ENCODE measurements at regions not wholly inside any gene's neighbourhood (a gene's known extent, or its start where the extent isn't known, plus 50 kb on each side); places are given as distances from the start of the nearest gene placed in this dataset.
"Not testable (repeated sequence)": the region's sequence is repeated elsewhere in the genome, so short reads cannot be mapped to it uniquely, and the experiment has no call there.

DNA sequence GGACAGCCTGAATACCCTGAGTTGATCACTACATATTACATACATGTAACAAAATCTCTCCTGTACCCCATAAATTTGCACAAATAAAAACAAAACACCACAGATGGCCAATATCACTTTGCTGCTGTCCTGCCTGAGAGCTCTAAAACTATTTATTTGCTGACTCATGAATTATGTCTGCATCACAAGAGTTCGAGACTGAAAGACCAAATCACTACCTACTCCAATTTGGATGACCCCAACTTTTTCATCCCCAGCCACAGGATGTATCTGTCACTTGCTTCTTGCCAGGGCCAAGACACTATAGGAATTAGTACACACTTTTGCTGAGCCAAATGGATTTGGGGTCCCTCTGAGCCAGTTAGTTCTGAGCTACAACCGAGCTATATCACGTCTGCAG, 409.7 kb upstream of the NFE2L3 start:
- no peak overlapping the region for H3K4me2 ChIP-seq (ENCODE audit: low read depth, low read length, poor library complexity, severe bottlenecking)
- no peak overlapping the region for H3K4me3 ChIP-seq (ENCODE audit: low read length)
- H3K9me3 ChIP-seq (ENCODE audit: low read length) = no peaks in the 10 kb centered on the region
- no peaks in the 10 kb centered on the region for H3K4me1 ChIP-seq (ENCODE audit: low read length)
- H3K27me3 ChIP-seq (ENCODE audit: low read length) = no peaks in the 10 kb centered on the region
- H3K79me2 ChIP-seq (ENCODE audit: low read length) = no peaks in the 10 kb centered on the region
- H2AFZ ChIP-seq (ENCODE audit: low read length) = no peak overlapping the region
- no peaks in the 10 kb centered on the region for H3K9me2 ChIP-seq (replicated peaks; ENCODE audit: insufficient read depth, low read length)
- H3K9ac ChIP-seq (ENCODE audit: low read length) = no peak overlapping the region
- no peaks in the 10 kb centered on the region for H4K20me1 ChIP-seq (ENCODE audit: insufficient read depth, low read depth, low read length)
- no peaks in the 10 kb centered on the region for H3K36me3 ChIP-seq (ENCODE audit: insufficient read depth, low read length)
- DNase-seq = no peak
- H3K27ac ChIP-seq (ENCODE audit: low read length) = no peak overlapping the region

DNA sequence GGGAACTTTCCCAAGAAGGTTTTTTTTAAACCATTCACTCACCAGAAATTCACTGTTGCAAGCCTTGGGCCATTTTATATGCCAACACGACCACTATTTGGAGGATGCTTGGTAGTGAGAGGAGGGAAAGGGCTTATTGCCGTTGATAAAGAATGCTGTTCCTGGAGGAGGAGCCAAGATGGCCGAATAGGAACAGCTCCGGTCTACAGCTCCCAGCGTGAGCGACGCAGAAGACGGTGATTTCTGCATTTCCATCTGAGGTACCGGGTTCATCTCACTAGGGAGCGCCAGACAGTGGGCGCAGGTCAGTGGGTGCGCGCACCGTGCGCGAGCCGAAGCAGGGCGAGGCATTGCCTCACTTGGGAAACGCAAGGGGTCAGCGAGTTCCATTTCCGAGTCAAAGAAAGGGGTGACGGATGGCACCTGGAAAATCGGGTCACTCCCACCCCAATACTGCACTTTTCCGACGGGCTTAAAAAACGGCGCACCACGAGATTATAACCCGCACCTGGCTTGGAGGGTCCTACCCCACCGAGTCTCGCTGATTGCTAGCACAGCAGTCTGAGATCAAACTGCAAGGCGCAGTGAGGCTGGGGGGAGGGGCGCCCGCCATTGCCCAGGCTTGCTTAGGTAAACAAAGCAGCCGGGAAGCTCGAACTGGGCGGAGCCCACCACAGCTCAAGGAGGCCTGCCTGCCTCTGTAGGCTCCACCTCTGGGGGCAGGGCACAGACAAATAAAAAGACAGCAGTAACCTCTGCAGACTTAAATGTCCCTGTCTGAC, 408.1 kb upstream of the NFE2L3 start:
- not testable (repeated sequence) for DNase-seq; H3K9ac ChIP-seq (ENCODE audit: low read length); H3K36me3 ChIP-seq (ENCODE audit: insufficient read depth, low read length); H2AFZ ChIP-seq (ENCODE audit: low read length); H3K9me2 ChIP-seq (replicated peaks; ENCODE audit: insufficient read depth, low read length); H3K27ac ChIP-seq (ENCODE audit: low read length); H3K4me1 ChIP-seq (ENCODE audit: low read length); H4K20me1 ChIP-seq (ENCODE audit: insufficient read depth, low read depth, low read length); H3K4me3 ChIP-seq (ENCODE audit: low read length); H3K4me2 ChIP-seq (ENCODE audit: low read depth, low read length, poor library complexity, severe bottlenecking); H3K27me3 ChIP-seq (ENCODE audit: low read length); H3K79me2 ChIP-seq (ENCODE audit: low read length); H3K9me3 ChIP-seq (ENCODE audit: low read length)

DNA sequence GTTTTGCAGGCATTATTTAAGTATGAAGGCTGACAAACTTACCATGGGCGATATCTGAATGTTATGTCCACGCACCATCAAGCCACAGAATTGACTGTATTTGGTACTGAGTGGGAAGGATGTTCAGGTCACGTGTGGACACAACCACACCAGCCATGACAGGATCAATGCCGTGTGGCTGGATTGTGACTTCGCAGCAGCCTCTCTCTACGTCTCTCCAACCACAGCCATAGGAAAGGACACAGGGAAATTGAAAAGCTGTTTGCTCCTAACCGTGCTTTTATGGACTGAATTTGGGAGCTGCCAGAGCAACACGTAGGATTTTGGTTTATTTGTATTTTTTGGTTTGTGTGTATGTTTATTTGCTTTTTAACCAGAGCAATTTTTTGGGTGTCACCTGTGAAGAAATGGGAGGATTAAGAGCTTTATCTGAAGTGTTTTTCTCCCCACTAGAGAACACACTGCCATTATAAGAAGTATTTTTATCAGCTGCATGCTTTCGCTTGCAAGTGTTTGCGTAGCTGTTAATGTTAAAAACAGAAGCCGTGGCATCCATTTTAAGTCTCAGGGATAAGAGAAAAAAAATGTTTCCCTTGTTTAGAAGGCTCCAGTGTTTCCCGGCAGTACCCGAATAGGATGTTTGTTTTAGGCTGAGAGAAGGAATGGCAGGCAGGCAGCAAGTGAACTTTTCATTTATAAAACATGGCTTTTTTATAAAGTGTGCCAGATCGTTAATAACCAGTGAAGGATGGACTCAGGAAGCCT, 401.1 kb upstream of the NFE2L3 start:
- H4K20me1 ChIP-seq (ENCODE audit: insufficient read depth, low read depth, low read length) = no peaks in the 10 kb centered on the region
- H3K9ac ChIP-seq (ENCODE audit: low read length) = no peak overlapping the region
- H3K27ac ChIP-seq (ENCODE audit: low read length) = no peak overlapping the region
- H3K9me2 ChIP-seq (replicated peaks; ENCODE audit: insufficient read depth, low read length) = no peaks in the 10 kb centered on the region
- H3K4me3 ChIP-seq (ENCODE audit: low read length) = no peak overlapping the region
- no peaks in the 10 kb centered on the region for H3K27me3 ChIP-seq (ENCODE audit: low read length)
- no peak for DNase-seq
- H3K79me2 ChIP-seq (ENCODE audit: low read length) = no peaks in the 10 kb centered on the region
- H3K9me3 ChIP-seq (ENCODE audit: low read length) = no peaks in the 10 kb centered on the region
- no peaks in the 10 kb centered on the region for H3K4me1 ChIP-seq (ENCODE audit: low read length)
- no peaks in the 10 kb centered on the region for H3K36me3 ChIP-seq (ENCODE audit: insufficient read depth, low read length)
- H2AFZ ChIP-seq (ENCODE audit: low read length) = no peak overlapping the region
- no peak overlapping the region for H3K4me2 ChIP-seq (ENCODE audit: low read depth, low read length, poor library complexity, severe bottlenecking)

GRCh38 chr7:25752154-25752553, 399.8 kb upstream of the NFE2L3 start:
- H2AFZ ChIP-seq (ENCODE audit: low read length) = no peak overlapping the region
- H3K9me3 ChIP-seq (ENCODE audit: low read length) = no peaks in the 10 kb centered on the region
- H3K79me2 ChIP-seq (ENCODE audit: low read length) = no peaks in the 10 kb centered on the region
- H3K9ac ChIP-seq (ENCODE audit: low read length) = no peak overlapping the region
- no peak overlapping the region for H3K4me2 ChIP-seq (ENCODE audit: low read depth, low read length, poor library complexity, severe bottlenecking)
- no peaks in the 10 kb centered on the region for H3K4me1 ChIP-seq (ENCODE audit: low read length)
- H3K27me3 ChIP-seq (ENCODE audit: low read length) = no peaks in the 10 kb centered on the region
- no peaks in the 10 kb centered on the region for H3K36me3 ChIP-seq (ENCODE audit: insufficient read depth, low read length)
- no peak overlapping the region for H3K27ac ChIP-seq (ENCODE audit: low read length)
- no peaks in the 10 kb centered on the region for H3K9me2 ChIP-seq (replicated peaks; ENCODE audit: insufficient read depth, low read length)
- H3K4me3 ChIP-seq (ENCODE audit: low read length) = no peak overlapping the region
- no peak for DNase-seq
- no peaks in the 10 kb centered on the region for H4K20me1 ChIP-seq (ENCODE audit: insufficient read depth, low read depth, low read length)

DNA sequence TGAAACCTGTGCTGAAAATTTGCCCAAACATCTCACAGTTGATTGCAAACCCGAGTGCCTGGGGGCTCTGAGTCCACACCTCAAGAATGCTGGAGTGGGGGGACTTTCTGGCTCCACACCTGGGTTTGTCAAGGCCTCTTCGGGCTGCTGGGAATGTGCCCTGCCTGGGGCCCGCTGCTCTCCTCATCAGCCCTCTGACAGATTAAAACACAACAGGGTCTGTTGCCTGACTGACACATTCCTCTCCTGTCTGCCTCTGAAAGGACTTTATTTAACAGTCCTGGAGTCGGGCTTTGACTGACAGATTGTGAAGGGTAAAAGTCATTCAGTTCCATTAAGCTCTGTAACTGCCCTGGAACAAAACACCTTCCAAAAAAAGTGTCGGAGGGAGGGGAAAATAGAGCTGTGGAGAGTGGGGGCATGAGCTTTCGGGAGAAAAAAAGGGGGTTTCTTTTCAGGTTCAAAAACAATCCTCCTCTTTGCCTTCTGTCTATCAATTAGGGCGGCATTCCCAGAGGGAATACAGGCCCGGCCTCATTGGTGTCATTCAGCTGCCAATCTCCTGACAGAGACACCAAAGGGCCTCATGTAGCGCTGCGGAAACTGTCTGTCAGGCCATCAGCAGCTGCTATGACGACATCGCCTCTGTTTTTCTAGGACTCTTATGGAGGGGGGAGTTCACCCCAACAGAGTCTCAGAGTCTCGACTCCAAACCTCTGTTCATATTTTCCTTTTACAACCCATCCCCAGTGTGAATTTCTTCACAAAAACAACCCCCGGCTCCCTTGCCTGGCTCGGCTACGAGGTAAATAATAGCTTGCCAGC, 398.8 kb upstream of the NFE2L3 start:
- no peaks in the 10 kb centered on the region for H4K20me1 ChIP-seq (ENCODE audit: insufficient read depth, low read depth, low read length)
- H3K4me1 ChIP-seq (ENCODE audit: low read length) = no peaks in the 10 kb centered on the region

DNA sequence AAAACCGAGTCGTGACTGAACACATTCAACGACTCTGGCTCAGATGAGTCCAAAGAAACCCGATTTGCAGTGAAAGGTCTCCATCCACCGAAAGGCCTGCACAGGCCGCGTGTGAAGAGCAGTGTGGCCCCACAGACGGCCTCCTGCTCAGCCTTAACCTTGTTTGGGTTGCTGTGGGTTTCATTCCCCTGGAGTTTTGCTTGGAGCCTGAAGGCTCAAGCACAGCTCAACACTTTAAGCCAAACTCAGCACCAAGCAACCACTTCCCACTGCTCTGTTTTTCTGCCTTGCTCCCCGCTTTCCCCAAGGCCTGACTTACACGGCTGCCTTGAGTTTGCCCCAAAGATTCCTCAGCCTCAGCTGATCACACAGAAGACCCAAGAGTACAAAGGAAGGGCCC, 398.2 kb upstream of the NFE2L3 start:
- Histone ChIP-seq H3K4me1 (ENCODE audit: low read length) (no peaks in the 10 kb centered on the region), H3K79me2 (ENCODE audit: low read length) (no peaks in the 10 kb centered on the region), H3K4me3 (ENCODE audit: low read length) (no peak overlapping the region), H3K27me3 (ENCODE audit: low read length) (no peaks in the 10 kb centered on the region), H3K4me2 (ENCODE audit: low read depth, low read length, poor library complexity, severe bottlenecking) (no peak overlapping the region), H3K9me2 (replicated peaks; ENCODE audit: insufficient read depth, low read length) (no peaks in the 10 kb centered on the region), H3K27ac (ENCODE audit: low read length) (no peak overlapping the region), H2AFZ (ENCODE audit: low read length) (no peak overlapping the region), H4K20me1 (ENCODE audit: insufficient read depth, low read depth, low read length) (no peaks in the 10 kb centered on the region), H3K36me3 (ENCODE audit: insufficient read depth, low read length) (no peaks in the 10 kb centered on the region), H3K9ac (ENCODE audit: low read length) (no peak overlapping the region), H3K9me3 (ENCODE audit: low read length) (no peaks in the 10 kb centered on the region)
- DNase-seq = no peak

More for the DNA sequence above, 398.8 kb upstream of the NFE2L3 start:
- Histone ChIP-seq H3K27ac (ENCODE audit: low read length) (no peak overlapping the region), H3K27me3 (ENCODE audit: low read length) (no peaks in the 10 kb centered on the region), H3K4me2 (ENCODE audit: low read depth, low read length, poor library complexity, severe bottlenecking) (no peak overlapping the region), H3K9me3 (ENCODE audit: low read length) (no peaks in the 10 kb centered on the region), H2AFZ (ENCODE audit: low read length) (no peak overlapping the region), H3K4me3 (ENCODE audit: low read length) (no peak overlapping the region), H3K79me2 (ENCODE audit: low read length) (no peaks in the 10 kb centered on the region), H3K36me3 (ENCODE audit: insufficient read depth, low read length) (no peaks in the 10 kb centered on the region), H3K9me2 (replicated peaks; ENCODE audit: insufficient read depth, low read length) (no peaks in the 10 kb centered on the region), H3K9ac (ENCODE audit: low read length) (no peak overlapping the region)
- no peak for DNase-seq

GRCh38 chr7:25754333-25754732, 397.7 kb upstream of the NFE2L3 start:
- no peaks in the 10 kb centered on the region for H3K4me1 ChIP-seq (ENCODE audit: low read length)
- H3K9ac ChIP-seq (ENCODE audit: low read length) = no peak overlapping the region
- H3K9me3 ChIP-seq (ENCODE audit: low read length) = no peaks in the 10 kb centered on the region
- no peaks in the 10 kb centered on the region for H3K27me3 ChIP-seq (ENCODE audit: low read length)
- H2AFZ ChIP-seq (ENCODE audit: low read length) = no peak overlapping the region
- H3K4me2 ChIP-seq (ENCODE audit: low read depth, low read length, poor library complexity, severe bottlenecking) = no peak overlapping the region
- H3K36me3 ChIP-seq (ENCODE audit: insufficient read depth, low read length) = no peaks in the 10 kb centered on the region
- DNase-seq = no peak
- H4K20me1 ChIP-seq (ENCODE audit: insufficient read depth, low read depth, low read length) = no peaks in the 10 kb centered on the region
- no peak overlapping the region for H3K27ac ChIP-seq (ENCODE audit: low read length)
- H3K9me2 ChIP-seq (replicated peaks; ENCODE audit: insufficient read depth, low read length) = no peaks in the 10 kb centered on the region
- no peak overlapping the region for H3K4me3 ChIP-seq (ENCODE audit: low read length)
- no peaks in the 10 kb centered on the region for H3K79me2 ChIP-seq (ENCODE audit: low read length)

GRCh38 chr7:25754751-25755150, 397.2 kb upstream of the NFE2L3 start:
- H3K4me3 ChIP-seq (ENCODE audit: low read length) = no peak overlapping the region
- no peak overlapping the region for H3K27ac ChIP-seq (ENCODE audit: low read length)

More at GRCh38 chr7:25754751-25755150, 397.2 kb upstream of the NFE2L3 start:
- Histone ChIP-seq H3K9ac (ENCODE audit: low read length) (no peak overlapping the region), H3K27me3 (ENCODE audit: low read length) (no peaks in the 10 kb centered on the region), H3K4me2 (ENCODE audit: low read depth, low read length, poor library complexity, severe bottlenecking) (no peak overlapping the region), H3K4me1 (ENCODE audit: low read length) (no peaks in the 10 kb centered on the region), H3K9me3 (ENCODE audit: low read length) (no peaks in the 10 kb centered on the region), H3K36me3 (ENCODE audit: insufficient read depth, low read length) (no peaks in the 10 kb centered on the region), H3K9me2 (replicated peaks; ENCODE audit: insufficient read depth, low read length) (no peaks in the 10 kb centered on the region), H4K20me1 (ENCODE audit: insufficient read depth, low read depth, low read length) (no peaks in the 10 kb centered on the region), H3K79me2 (ENCODE audit: low read length) (no peaks in the 10 kb centered on the region), H2AFZ (ENCODE audit: low read length) (no peak overlapping the region)
- DNase-seq = no peak
